GM21723 (cell line): ENCODE measurements at regions not wholly inside any gene's neighbourhood (a gene's known extent, or its start where the extent isn't known, plus 50 kb on each side); places are given as distances from the start of the nearest gene placed in this dataset.

ENCODE experiments used
- ATAC-seq: cut with Tn5 transposase; IDR thresholded peaks from one replicate; pipeline ENCODE4 v1.9.1; 2021; ENCODE audit warnings: mild to moderate bottlenecking, moderate library complexity; ENCODE audit not compliant: unreplicated experiment

DNA sequence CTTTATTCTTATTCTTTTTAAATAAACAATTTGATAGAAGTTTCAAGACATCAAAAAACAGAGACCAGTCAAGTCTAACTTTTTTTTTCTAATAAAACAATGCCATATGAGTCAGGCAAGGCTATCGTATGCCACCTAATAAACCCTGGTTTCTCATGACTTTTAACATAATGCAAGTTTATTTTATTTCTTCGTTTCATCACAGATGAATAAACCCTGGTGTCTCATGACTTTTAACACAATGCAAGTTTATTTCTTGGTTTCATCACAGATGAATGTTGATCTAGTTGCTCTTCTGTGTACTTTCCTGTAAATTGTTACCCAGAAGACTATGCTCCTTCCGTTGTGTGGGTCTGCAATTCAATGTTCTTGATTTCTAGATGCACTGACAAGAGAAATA is 905.4 kb downstream of the ROBO2 start:
- ATAC-seq: no peak

DNA sequence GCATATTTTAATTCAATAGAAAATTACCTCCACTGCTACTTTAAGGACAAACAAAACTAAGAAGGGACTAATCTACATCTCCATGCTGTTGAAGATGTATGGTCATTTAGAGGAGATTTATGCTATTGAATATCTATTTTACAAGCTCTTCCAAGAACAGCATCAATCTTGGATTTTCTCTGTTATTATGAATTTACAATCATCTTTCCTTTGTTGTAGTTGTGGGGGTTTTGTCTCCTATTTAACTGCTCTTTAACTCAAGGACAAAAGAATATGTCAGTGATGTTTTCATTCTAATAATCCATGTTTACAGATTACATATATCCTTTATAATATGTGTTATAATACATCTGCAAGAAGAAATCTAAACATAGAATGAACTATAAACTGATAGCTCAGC is 907.8 kb downstream of the ROBO2 start:
- ATAC-seq: no peak

DNA sequence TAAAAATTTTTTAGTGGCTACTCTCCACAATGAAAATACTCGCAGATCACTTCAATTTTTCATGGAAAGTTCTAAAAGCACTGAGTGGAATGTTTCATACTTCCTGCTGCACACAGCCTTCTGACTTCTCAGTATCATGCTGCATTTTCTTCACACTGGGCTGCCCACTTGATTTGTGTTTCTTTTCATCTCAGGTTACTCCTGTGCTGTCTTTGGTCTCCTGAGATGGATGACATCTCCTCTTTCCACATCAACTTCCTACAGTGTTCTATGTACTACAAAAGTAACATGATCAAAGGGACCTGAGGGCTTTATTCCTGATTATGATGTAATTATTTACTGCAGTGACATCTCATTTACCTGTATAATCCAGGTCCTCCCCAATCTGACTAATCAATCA is 927.7 kb downstream of the ROBO2 start:
- ATAC-seq: no peak

- no peak for ATAC-seq
Observed at GRCh38 chr3:77976079-77976478, 936.2 kb downstream of the ROBO2 start.

DNA sequence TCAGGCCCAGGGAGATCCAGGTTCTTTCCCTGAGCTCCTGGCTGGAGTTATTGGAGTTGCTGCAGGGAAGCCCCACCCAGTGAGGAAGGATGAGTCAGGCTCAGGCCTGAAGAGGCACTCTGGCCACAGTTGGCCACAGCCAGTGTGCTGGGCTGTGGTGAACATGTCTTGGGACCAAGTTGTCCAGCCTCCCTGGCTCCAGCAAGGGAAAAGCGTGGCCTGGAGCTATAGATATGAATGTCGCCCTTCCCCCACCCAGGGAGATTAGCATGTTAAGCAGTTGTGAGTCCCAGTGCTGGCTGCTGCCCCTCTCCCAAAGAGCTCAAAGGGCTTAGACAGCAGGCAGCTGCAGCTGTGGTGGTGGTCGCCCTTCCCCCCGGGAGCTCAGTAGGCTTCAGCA is 963.2 kb downstream of the ROBO2 start:
- ATAC-seq: no peak

DNA sequence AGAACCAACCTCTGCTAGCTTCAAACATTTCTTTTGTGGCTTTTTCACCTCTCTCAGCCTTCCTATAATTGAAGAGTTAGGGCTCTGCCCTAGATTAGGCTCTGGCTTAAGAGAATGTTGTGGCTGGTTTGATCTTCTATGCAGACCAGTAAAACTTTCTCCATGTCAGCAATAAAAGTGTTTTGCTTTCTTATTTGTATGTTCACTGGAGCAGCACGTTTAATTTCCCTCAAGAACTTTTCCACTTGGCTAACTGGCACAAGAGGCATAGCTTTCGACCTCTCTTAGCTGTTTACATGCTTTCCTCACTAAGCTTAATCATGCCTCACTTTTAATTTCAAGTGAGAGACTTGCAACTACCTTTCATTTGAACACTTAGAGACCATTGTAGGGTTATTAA is 964.7 kb downstream of the ROBO2 start:
- no peak for ATAC-seq

DNA sequence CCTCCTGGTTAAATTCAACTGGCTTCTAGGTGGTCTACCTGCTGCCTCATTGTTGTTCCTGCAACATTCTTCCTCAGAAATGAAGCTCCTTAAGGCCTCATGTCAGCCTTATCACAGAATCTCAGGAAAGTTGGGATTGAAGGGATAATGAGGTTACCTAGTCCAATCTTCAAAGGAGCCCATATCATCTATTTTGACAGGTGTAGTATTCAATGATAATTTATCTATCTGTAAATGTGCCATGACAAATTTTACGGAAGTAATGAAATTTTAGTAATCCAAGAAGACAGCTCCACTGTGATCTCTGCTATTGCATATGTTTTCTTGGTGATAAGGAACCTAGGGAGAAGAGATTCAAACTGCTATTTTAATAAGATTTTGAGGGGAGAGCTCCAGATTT is 973.8 kb downstream of the ROBO2 start:
- ATAC-seq: no peak

DNA sequence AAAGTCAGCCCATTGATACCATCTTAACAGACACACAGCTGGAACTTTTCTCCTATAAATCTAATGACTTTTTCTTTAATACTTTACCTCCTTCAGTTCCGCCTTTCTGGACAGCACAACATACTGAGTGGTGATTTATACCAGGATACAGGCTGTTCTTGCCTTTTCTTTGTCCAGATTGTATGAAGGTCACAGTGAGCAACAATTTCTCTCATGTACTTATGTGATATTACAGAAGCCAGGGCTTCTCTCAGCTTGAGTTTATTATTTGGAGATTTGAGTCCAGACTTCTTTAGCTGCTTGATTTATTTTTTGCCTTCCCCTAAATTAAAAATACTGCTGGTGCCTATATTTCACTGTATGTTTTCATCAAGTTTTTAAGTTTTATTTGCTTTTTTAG is 976.0 kb downstream of the ROBO2 start:
- ATAC-seq: no peak

- ATAC-seq: no peak
Observed at GRCh38 chr3:78021710-78022109, 981.8 kb downstream of the ROBO2 start.

DNA sequence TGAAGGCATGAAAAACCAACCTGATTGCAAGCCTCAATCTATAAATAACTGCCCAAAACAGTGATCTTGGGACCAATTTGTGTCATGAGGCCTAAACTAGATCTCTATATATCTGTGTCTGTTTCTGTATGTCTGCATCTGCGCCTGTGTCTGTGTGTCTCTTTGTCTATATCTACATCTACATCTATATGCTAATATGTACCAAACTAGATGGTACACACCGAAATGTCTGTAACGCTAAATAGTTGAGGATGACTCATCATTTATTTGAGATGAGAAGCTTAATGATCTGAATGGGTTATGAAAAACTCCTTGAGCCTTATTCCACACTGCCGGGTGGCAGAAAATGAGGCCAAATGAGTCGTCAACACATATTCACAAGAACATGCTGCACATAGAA is 982.3 kb downstream of the ROBO2 start:
- no peak for ATAC-seq

DNA sequence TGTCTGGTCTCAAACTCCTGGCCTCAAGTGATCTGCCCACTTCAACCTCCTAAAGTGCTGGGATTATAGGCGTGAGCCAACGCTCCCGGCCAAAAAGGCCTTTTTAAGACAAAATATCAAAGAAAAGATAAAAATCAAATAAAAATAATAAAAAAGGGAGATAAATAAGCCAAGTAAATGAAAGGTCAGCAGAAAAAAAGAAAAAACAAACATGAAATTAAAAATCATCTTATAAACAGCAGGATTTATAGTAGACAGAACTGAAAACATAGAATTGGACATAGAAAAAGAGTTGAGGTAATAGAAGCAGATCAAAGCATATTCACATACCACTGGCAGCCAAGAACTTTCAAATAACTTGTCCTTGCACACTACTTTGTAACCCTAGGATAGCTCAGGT is 983.4 kb downstream of the ROBO2 start:
- no peak for ATAC-seq

DNA sequence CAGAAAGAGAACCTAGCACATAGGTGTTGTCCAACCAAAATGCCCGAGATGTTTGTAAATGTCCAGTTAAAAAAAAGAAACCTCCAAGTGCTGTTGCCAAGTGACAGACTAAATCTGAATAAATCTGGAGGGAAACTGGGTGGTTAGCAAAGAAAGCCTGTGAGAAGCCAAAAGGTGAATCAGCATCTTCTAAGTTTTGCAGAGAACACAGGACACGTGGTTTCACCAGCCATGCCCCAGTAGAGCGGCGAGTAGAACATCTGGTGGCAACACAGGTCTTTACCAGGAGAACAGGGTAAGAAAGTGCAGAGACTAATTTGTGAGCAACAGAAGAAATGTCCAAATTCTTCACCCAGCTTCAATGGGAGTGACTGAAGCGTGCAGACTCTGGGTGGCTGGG is 986.0 kb downstream of the ROBO2 start:
- ATAC-seq: no peak

GRCh38 chr3:78026318-78026828 is 986.5 kb downstream of the ROBO2 start:
- ATAC-seq: no peak

- ATAC-seq: no peak
Observed at GRCh38 chr3:78029775-78030174, 989.9 kb downstream of the ROBO2 start.

DNA sequence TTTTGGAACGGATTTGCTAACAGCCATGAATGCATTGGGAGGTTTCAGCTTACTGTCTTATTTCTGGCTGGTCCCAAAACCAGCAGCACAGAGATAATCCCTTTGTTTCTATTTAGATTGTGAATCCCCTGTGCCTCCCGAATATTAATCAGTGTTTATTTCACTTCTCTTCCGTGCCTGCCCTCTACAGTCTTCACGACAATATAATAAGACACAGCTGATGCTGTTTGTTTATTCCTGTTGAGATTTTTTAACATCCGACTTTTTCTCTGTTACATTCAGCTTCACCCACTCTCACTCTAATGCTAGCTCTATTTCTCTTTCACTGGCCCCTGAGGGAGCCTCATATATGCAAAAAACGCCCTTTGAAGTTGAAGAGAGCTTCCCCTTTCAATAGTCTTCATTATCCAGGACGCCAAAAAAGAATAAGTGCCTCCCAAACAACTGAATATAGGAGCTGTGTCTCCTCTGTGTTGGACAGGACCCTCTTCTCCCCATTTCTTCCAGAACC is 995.3 kb downstream of the ROBO2 start:
- no peak for ATAC-seq

GRCh38 chr3:78041486-78041885 is 1001.6 kb downstream of the ROBO2 start:
- no peak for ATAC-seq

- no peak for ATAC-seq
Observed at GRCh38 chr3:78046566-78046965, 1006.7 kb downstream of the ROBO2 start.

- ATAC-seq: peak; percentile 71
Observed at GRCh38 chr3:78048698-78049097, 1008.8 kb downstream of the ROBO2 start.

GRCh38 chr3:78049521-78049920 is 1009.6 kb downstream of the ROBO2 start:
- ATAC-seq: no peak

DNA sequence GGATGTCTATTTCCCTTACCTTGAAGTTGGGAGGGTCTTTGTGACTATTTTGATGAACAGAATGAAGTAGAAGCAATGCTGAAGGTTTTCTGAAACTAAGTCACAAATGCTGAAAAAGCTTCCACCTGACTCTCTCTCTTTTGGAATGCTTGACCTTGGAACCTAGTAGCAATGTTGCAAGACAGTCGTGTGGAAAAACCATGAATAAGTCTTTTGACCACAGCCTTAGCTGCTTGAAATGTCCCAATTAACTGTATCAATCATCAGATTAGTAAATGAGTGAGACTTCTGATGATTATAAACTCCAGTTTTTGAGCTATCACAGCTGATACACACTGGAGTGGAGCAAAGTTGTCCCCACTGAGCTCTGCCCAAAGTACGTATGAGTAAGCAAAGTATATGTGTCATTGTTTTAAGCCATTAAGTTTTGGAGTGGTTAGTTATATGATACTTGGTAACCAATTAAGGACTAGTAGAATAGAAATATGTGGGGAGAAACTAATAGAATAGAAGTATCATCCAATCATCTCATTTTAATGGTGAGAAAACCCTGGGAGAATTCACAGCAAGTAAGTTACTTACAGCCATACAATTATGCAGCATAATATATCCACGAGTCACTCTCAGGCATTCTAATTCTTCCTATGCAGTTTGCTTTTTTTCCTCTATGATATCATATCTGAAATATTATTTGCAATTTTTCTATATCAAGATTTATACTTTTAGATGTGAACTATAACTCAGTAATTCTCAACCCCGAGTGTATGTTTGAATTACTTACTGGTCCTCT is 1010.6 kb downstream of the ROBO2 start:
- no peak for ATAC-seq

DNA sequence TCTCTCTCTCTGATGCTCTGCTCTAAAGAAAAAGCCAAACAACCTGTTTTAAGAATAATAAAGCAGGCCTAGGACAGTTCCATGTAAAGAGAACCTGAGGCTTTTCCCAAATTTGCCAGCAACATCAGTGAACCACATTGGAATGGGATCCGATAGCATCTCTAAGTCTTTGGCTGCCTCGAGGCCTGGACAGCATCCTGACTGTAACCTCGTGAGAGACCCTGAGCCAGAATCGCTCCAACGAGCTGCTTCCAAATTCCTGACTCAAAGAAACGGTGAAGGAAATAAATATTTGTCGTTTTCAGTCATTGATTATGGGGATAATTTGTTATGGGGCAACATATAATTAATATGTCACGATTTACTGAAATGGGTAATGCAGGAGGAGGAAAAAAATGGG is 1012.8 kb downstream of the ROBO2 start:
- no peak for ATAC-seq

- ATAC-seq: no peak
Observed at GRCh38 chr3:78066287-78066686, 1026.4 kb downstream of the ROBO2 start.

DNA sequence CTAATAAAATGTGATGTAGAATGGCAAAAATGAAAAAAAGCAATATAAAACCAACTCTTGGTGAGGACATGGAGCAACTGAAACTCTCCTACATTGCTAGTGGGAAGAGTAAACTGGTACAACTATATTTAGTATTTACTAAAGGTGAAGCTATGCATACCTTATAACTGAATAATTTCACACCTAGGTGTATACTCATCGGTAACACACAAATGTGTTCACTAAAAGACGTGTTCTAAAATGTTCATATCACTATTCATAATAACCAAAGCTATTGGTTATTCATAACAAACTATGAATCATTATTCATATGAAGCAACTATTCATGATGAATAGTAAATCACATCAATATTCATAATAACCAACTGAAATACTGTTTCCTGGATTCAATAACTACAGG is 1030.3 kb downstream of the ROBO2 start:
- no peak for ATAC-seq
